Progenitor cell of endocrine pancreas (in vitro differentiated cells): ENCODE measurements at regions not wholly inside any gene's neighbourhood (a gene's known extent, or its start where the extent isn't known, plus 50 kb on each side); places are given as distances from the start of the nearest gene placed in this dataset.

ENCODE experiments used
- DNase-seq: peaks from one replicate; pipeline ENCODE4 v3.0.0; 2021; ENCODE audit warnings: low spot score; ENCODE audit not compliant: unreplicated experiment
- H3K27ac Mint-ChIP-seq: 2 replicates; pipeline ENCODE4 v1.8.0; 2021; ENCODE audit warnings: mild to moderate bottlenecking, moderate library complexity, mixed read lengths
- H3K27me3 Mint-ChIP-seq: 2 replicates; pipeline ENCODE4 v1.8.0; 2021; ENCODE audit warnings: mixed read lengths
- H3K36me3 Mint-ChIP-seq: 2 replicates; pipeline ENCODE4 v1.8.0; 2022; ENCODE audit warnings: mixed read lengths; ENCODE audit not compliant: insufficient read depth
- H3K4me1 Mint-ChIP-seq: 2 replicates; pipeline ENCODE4 v1.8.0; 2021; ENCODE audit warnings: low read depth, mixed read lengths
- H3K4me3 Mint-ChIP-seq: 2 replicates; pipeline ENCODE4 v1.8.0; 2021; ENCODE audit warnings: low read depth, mild to moderate bottlenecking, moderate library complexity, mixed read lengths
- H3K9me3 Mint-ChIP-seq: 2 replicates; pipeline ENCODE4 v1.8.0; 2021; ENCODE audit warnings: low read depth, mixed read lengths
- TF ChIP-seq, protein P1 (sequence below): fragments of 200-600 bp; sonication (generic); IDR thresholded peaks from one replicate; pipeline ENCODE4 v1.5.0; 2021; ENCODE audit warnings: antibody characterized with exemption, mild to moderate bottlenecking; ENCODE audit not compliant: unreplicated experiment

DNA sequence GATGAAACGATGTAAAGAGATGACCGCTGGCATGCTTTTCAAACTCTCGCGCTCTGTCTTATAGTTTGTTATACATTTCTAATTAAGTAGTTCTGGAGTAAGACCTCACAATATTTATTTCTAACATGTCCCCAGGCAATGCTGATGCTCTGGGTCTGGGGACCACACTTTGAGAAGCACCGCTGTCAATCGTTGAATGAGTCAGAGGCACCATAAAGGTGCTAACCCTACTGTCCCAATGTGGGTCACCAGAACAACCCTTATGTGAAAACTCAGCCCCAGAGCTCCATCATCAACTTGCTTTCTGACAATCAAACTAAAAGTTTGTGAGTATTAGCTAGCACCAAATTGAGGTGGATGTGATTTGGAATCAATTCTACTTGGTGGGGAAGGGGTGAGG lies 284.1 kb upstream of the PRKCQ start:
- H3K4me3 Mint-ChIP-seq = no peak overlapping the region
- peaks cover 2% of the 10 kb centered on the region for H3K36me3 Mint-ChIP-seq
- peaks cover 3% of the 10 kb centered on the region for H3K27me3 Mint-ChIP-seq
- TF ChIP-seq, protein P1, sequence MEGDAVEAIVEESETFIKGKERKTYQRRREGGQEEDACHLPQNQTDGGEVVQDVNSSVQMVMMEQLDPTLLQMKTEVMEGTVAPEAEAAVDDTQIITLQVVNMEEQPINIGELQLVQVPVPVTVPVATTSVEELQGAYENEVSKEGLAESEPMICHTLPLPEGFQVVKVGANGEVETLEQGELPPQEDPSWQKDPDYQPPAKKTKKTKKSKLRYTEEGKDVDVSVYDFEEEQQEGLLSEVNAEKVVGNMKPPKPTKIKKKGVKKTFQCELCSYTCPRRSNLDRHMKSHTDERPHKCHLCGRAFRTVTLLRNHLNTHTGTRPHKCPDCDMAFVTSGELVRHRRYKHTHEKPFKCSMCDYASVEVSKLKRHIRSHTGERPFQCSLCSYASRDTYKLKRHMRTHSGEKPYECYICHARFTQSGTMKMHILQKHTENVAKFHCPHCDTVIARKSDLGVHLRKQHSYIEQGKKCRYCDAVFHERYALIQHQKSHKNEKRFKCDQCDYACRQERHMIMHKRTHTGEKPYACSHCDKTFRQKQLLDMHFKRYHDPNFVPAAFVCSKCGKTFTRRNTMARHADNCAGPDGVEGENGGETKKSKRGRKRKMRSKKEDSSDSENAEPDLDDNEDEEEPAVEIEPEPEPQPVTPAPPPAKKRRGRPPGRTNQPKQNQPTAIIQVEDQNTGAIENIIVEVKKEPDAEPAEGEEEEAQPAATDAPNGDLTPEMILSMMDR = no peak
- DNase-seq = no peak
- H3K4me1 Mint-ChIP-seq = peaks cover 9% of the 10 kb centered on the region
- peaks cover 4% of the 10 kb centered on the region for H3K9me3 Mint-ChIP-seq
- no peak overlapping the region for H3K27ac Mint-ChIP-seq

DNA sequence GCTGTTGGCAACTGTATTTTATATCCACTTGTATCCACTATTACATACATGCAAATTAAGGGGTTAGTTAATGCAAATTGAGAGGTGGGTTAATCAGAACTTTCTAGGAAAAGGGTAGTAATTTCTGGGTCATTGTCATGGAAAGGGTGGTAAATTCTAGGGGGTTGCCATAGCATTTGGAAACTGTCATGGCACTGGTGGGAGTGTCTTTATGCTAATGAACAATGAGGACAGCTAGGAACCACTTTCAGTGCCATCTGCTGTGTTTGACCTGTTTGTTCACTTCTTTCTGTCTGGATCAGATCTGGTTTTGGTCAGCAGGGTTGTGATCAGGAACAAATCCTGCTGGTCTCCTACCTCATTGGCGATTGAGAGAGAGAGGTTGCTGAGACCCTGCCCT lies 283.3 kb upstream of the PRKCQ start:
- Mint-ChIP-seq H3K4me1 (peaks cover 5% of the 10 kb centered on the region), H3K27ac (no peak overlapping the region), H3K9me3 (peaks cover 4% of the 10 kb centered on the region), H3K36me3 (peaks cover 2% of the 10 kb centered on the region), H3K27me3 (peaks cover 3% of the 10 kb centered on the region), H3K4me3 (no peak overlapping the region)
- TF ChIP-seq, protein P1 = no peak
- DNase-seq = no peak

- H3K27me3 Mint-ChIP-seq = no peaks in the 10 kb centered on the region
- no peaks in the 10 kb centered on the region for H3K9me3 Mint-ChIP-seq
- H3K4me1 Mint-ChIP-seq = no peaks in the 10 kb centered on the region
- no peak overlapping the region for H3K27ac Mint-ChIP-seq
- no peaks in the 10 kb centered on the region for H3K36me3 Mint-ChIP-seq
- TF ChIP-seq, protein P1 = no peak
- no peak for DNase-seq
- no peak overlapping the region for H3K4me3 Mint-ChIP-seq
Measured at GRCh38 chr10:6850452-6850851, 270.4 kb upstream of the PRKCQ start.

GRCh38 chr10:6847561-6847960 lies 267.5 kb upstream of the PRKCQ start:
- TF ChIP-seq, protein P1 = no peak
- Mint-ChIP-seq H3K27ac (no peak overlapping the region), H3K4me1 (no peaks in the 10 kb centered on the region), H3K27me3 (no peaks in the 10 kb centered on the region), H3K36me3 (peaks cover 3% of the 10 kb centered on the region), H3K4me3 (no peak overlapping the region), H3K9me3 (peaks cover 13% of the 10 kb centered on the region)
- DNase-seq = no peak

DNA sequence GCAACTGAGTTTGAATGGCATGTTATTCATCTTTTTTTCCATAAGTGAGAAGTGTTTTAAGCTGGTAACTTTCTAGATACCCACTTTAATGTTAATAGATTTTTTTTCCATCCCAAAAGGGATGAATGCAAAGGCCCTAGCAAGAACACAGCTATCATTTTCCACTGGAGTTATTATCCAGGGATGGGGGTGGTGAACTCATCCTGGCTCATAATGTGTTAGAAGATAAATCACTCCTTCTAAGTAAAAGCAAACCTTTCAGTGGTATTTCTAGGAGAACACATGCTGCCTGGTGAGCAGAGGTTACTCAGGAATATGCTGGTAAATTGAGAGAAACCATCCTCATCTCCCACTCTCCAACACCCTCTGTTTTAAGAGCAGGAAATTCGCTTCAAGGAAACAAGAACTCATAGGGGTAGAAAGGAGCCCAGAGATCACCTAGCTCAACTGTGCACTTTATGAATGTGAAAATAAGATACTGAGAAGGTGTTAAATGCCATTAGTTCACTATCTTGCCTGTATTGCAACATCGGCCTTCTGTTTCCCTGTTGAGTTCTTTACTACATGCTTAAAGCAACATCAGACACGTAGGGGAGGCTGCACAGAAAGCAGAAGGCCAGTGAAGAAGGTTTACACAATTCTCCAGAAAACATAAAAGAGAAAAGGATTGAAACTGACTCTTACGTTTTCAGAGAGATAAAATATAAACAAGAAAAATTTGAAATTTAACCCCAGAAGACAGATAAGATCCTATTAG lies 264.0 kb upstream of the PRKCQ start:
- H3K27me3 Mint-ChIP-seq = no peaks in the 10 kb centered on the region
- H3K4me3 Mint-ChIP-seq = no peak overlapping the region
- H3K9me3 Mint-ChIP-seq = peaks cover 21% of the 10 kb centered on the region
- no peaks in the 10 kb centered on the region for H3K4me1 Mint-ChIP-seq
- H3K36me3 Mint-ChIP-seq = peaks cover 3% of the 10 kb centered on the region
- TF ChIP-seq, protein P1 = no peak
- no peak overlapping the region for H3K27ac Mint-ChIP-seq
- DNase-seq = no peak
